Caco-2 (cell line): ENCODE measurements at regions not wholly inside any gene's neighbourhood (a gene's known extent, or its start where the extent isn't known, plus 50 kb on each side); places are given as distances from the start of the nearest gene placed in this dataset.

Experiments used
- BruUV-seq: library from RNA; stranded (reverse); fragments of 400-500 nt; replicated peaks from 2 replicates; lab custom pipeline; 2021; lab: Mats Ljungman, UMichigan
- CTCF ChIA-PET: fragments of 300-600 bp; sonication (Branson Sonifier 250); formaldehyde crosslinking; loops from one replicate; lab custom pipeline; 2022; ENCODE audit warnings: antibody characterized with exemption; lab: Charles Lee
- POLR2A ChIA-PET: fragments of 300-600 bp; sonication (Branson Sonifier 250); formaldehyde crosslinking; loops from one replicate; lab custom pipeline; 2022; ENCODE audit warnings: antibody characterized with exemption; lab: Charles Lee
- DNase-seq, 2 experiments: peaks; one replicate each; pipeline versions ENCODE4 v3.0.0 to v3.0.0-alpha.2; 2020 to 2022
- H3K27me3 ChIP-seq: replicated peaks from 2 replicates; pipeline ENCODE4 v1.6.0; 2011; ENCODE audit warnings: low read length; ENCODE audit not compliant: control insufficient read depth, insufficient read depth
- H3K36me3 ChIP-seq: 2 replicates; pipeline ENCODE4 v1.5.1; 2011; ENCODE audit warnings: low read length; ENCODE audit not compliant: control insufficient read depth, insufficient read depth
- H3K4me1 ChIP-seq: fragments of 250-450 bp; sonication (Bioruptor Pico); 2 replicates; pipeline ENCODE4 v1.5.1; 2020; ENCODE audit warnings: mild to moderate bottlenecking
- H3K4me3 ChIP-seq: 2 replicates; pipeline ENCODE4 v1.5.1; 2011; ENCODE audit warnings: low read depth, mild to moderate bottlenecking, control low read depth, low read length
- H3K9me3 ChIP-seq: fragments of 250-450 bp; sonication (Bioruptor Pico); 2 replicates; pipeline ENCODE4 v1.5.1; 2020; ENCODE audit warnings: mild to moderate bottlenecking, moderate library complexity
- H3K27ac Mint-ChIP-seq: one replicate; pipeline ENCODE4 v1.8.0; 2022; ENCODE audit warnings: mixed read lengths; ENCODE audit not compliant: unreplicated experiment
- H3K27me3 Mint-ChIP-seq: one replicate; pipeline ENCODE4 v1.8.0; 2022; ENCODE audit warnings: mixed read lengths; ENCODE audit not compliant: insufficient read depth, unreplicated experiment
- H3K36me3 Mint-ChIP-seq: one replicate; pipeline ENCODE4 v1.8.0; 2022; ENCODE audit warnings: mild to moderate bottlenecking, mixed read lengths; ENCODE audit not compliant: insufficient read depth, unreplicated experiment
- H3K4me1 Mint-ChIP-seq: one replicate; pipeline ENCODE4 v1.8.0; 2022; ENCODE audit warnings: low read depth, mixed read lengths; ENCODE audit not compliant: unreplicated experiment
- H3K4me3 Mint-ChIP-seq: one replicate; pipeline ENCODE4 v1.8.0; 2022; ENCODE audit warnings: mild to moderate bottlenecking, moderate library complexity, mixed read lengths; ENCODE audit not compliant: unreplicated experiment
- H3K9me3 Mint-ChIP-seq: one replicate; pipeline ENCODE4 v1.8.0; 2022; ENCODE audit warnings: mixed read lengths; ENCODE audit not compliant: unreplicated experiment
- intact Hi-C: fragments of 100-400 bp; cut with micrococcal nuclease; formaldehyde crosslinking; loops from one replicate; pipeline ENCODE4 v1.10.0; 2022; ENCODE audit not compliant: unreplicated experiment
- TF ChIP-seq, protein P1 (sequence below), 2 experiments: fragments of 200-600 bp in 1 of 2; IDR thresholded peaks; 1 replicate in 1 of 2; 2 replicates in 1 of 2; pipeline versions ENCODE4 v1.5.1 to v1.8.0; 2011 to 2022; ENCODE audit warnings: antibody characterized with exemption in 1 of 2, control low read depth in 1 of 2, inconsistent platforms in 1 of 2, low read depth in 1 of 2, low read length in 1 of 2, mild to moderate bottlenecking in 1 of 2, moderate library complexity in 1 of 2; ENCODE audit not compliant: insufficient read depth in 1 of 2, severe bottlenecking in 1 of 2, unreplicated experiment in 1 of 2

DNA sequence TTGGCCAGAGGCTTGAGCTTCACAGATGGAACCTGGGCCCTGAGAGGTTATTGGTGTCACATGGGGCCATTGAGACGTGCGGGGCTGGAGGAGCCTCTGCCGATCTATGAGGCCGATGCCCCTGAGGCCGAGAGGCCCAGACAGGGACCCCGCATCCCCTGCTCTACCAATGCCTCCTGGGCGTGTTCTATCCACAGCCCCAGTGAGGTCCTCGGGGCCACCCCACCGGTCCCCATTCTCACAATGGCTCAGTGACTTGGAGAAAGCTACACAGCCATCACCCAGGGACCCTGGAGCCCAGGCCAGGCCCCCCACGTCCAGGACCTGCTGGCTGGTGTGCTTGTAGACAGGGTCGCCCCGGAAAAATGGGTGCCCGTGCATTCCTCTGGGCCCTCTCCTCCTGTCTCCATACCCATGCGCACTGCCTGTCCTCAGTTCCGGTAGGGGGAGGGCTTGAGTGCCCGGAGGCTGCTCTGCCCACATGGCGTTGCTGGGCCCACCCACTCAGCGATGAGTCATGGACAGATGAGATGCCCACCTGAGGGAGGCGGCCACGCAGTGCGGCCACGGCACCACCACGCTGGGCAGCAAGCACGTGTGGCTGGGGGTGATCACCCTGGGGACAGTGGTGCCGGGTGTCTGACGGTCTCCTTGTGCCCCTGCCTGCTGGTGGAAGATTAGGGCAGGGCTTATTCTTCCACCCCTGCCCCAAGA, 1224.7 kb downstream of the BRD1 start:
- POLR2A ChIA-PET = no interaction called here

DNA sequence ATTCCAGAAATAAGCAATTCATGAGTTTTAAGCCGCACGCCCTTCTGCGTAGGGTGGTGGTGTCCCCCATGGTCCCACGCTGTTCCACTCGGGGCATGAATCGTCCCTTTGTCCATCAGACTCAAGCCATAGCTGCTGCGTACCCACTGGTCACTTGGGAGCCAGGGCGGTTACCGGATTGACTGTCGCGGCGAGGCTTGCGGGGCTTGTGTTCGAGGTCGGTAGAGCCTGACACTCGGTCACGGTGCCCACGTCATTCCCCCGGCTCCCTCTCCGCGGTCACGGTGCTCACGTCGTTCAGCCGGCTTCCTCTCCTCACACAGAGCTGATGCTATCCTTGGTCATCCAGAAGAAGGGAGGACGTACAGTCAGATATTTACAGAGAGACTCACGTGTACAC, 1227.0 kb downstream of the BRD1 start:
- TF ChIP-seq, protein P1, sequence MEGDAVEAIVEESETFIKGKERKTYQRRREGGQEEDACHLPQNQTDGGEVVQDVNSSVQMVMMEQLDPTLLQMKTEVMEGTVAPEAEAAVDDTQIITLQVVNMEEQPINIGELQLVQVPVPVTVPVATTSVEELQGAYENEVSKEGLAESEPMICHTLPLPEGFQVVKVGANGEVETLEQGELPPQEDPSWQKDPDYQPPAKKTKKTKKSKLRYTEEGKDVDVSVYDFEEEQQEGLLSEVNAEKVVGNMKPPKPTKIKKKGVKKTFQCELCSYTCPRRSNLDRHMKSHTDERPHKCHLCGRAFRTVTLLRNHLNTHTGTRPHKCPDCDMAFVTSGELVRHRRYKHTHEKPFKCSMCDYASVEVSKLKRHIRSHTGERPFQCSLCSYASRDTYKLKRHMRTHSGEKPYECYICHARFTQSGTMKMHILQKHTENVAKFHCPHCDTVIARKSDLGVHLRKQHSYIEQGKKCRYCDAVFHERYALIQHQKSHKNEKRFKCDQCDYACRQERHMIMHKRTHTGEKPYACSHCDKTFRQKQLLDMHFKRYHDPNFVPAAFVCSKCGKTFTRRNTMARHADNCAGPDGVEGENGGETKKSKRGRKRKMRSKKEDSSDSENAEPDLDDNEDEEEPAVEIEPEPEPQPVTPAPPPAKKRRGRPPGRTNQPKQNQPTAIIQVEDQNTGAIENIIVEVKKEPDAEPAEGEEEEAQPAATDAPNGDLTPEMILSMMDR (IDR thresholded peaks at IDR 0.05; ENCODE audit: insufficient read depth in 1 of 2, low read depth in 1 of 2, low read length in 1 of 2, severe bottlenecking in 1 of 2, unreplicated experiment in 1 of 2) = no peak
- H3K27me3 ChIP-seq = no peaks in the 10 kb centered on the region
- H3K27ac Mint-ChIP-seq = no peak overlapping the region
- peaks cover 4% of the 10 kb centered on the region for H3K36me3 Mint-ChIP-seq
- POLR2A ChIA-PET = no interaction called here
- no peaks in the 10 kb centered on the region for H3K36me3 ChIP-seq
- no TSS peak for BruUV-seq
- 0 out of 2 replicates have a peak, but pooled peaks cover 3% of the 10 kb centered on the region for H3K9me3 ChIP-seq
- CTCF ChIA-PET = no interaction called here
- no peaks in the 10 kb centered on the region for H3K27me3 Mint-ChIP-seq
- intact Hi-C loops = no loop called here
- H3K4me3 Mint-ChIP-seq = no peak overlapping the region
- DNase-seq = no peak
- no peak overlapping the region for H3K4me3 ChIP-seq
- H3K4me1 ChIP-seq = no peaks in the 10 kb centered on the region
- H3K9me3 Mint-ChIP-seq = peaks cover 14% of the 10 kb centered on the region
- no peaks in the 10 kb centered on the region for H3K4me1 Mint-ChIP-seq

More for the DNA sequence above, 1224.7 kb downstream of the BRD1 start:
- Mint-ChIP-seq H3K36me3 (peaks cover 4% of the 10 kb centered on the region), H3K9me3 (peaks cover 14% of the 10 kb centered on the region), H3K27ac (no peak overlapping the region), H3K4me3 (no peak overlapping the region), H3K27me3 (no peaks in the 10 kb centered on the region), H3K4me1 (no peaks in the 10 kb centered on the region)
- no TSS peak for BruUV-seq
- Histone ChIP-seq H3K36me3 (no peaks in the 10 kb centered on the region), H3K4me3 (no peak overlapping the region), H3K27me3 (no peaks in the 10 kb centered on the region), H3K9me3 (0 out of 2 replicates have a peak, but pooled peaks cover 3% of the 10 kb centered on the region), H3K4me1 (no peaks in the 10 kb centered on the region)
- no peak for DNase-seq
- CTCF ChIA-PET = no interaction called here
- TF ChIP-seq, protein P1 (IDR thresholded peaks at IDR 0.05; ENCODE audit: insufficient read depth in 1 of 2, low read depth in 1 of 2, low read length in 1 of 2, severe bottlenecking in 1 of 2, unreplicated experiment in 1 of 2) = no peak
- intact Hi-C loops = no loop called here

DNA sequence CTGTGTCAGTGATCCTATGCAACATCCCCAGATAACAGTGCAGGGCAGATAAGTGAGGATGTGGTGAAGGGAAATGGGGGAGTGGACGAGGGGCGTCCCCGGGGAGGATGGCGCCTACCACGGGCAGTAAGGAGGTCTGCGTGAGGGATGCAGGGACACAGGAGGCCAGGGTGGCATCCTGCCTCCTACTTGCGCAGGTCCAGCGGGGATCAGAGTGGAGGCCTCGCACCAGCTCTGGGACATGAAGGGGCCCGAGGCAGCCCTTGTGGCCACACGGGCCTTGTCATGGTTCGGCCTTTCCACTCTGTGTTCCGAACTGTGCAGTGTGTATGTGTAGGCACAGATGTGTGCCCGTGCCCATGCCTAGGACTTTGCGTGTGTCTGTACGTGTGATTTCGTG, 1227.5 kb downstream of the BRD1 start:
- no peaks in the 10 kb centered on the region for H3K27me3 ChIP-seq
- DNase-seq = no peak
- ChIA-PET CTCF (no interaction called here), POLR2A (no interaction called here)
- no peaks in the 10 kb centered on the region for H3K27me3 Mint-ChIP-seq
- no TSS peak for BruUV-seq
- peaks cover 4% of the 10 kb centered on the region for H3K36me3 Mint-ChIP-seq
- no peaks in the 10 kb centered on the region for H3K36me3 ChIP-seq
- no peak overlapping the region for H3K4me3 Mint-ChIP-seq
- no peak overlapping the region for H3K4me3 ChIP-seq
- H3K9me3 ChIP-seq = 0 out of 2 replicates have a peak, but pooled peaks cover 3% of the 10 kb centered on the region
- peaks cover 9% of the 10 kb centered on the region for H3K9me3 Mint-ChIP-seq
- no peaks in the 10 kb centered on the region for H3K4me1 ChIP-seq
- intact Hi-C loops = no loop called here
- no peaks in the 10 kb centered on the region for H3K4me1 Mint-ChIP-seq
- TF ChIP-seq, protein P1 (IDR thresholded peaks at IDR 0.05; ENCODE audit: insufficient read depth in 1 of 2, low read depth in 1 of 2, low read length in 1 of 2, severe bottlenecking in 1 of 2, unreplicated experiment in 1 of 2) = no peak
- no peak overlapping the region for H3K27ac Mint-ChIP-seq
